Upper lobe of left lung (tissue), 4 donors: ENCODE measurements at regions not wholly inside any gene's neighbourhood (a gene's known extent, or its start where the extent isn't known, plus 50 kb on each side); places are given as distances from the start of the nearest gene placed in this dataset.

Experiments used
- CTCF ChIP-seq, 6 experiments: fragments of 450-650 bp in 4 of 6; fragments of 200-600 bp in 2 of 6; sonication (generic) in 2 of 6; IDR thresholded peaks; one replicate each; pipeline ENCODE4 v1.5.1; 2016 to 2019; ENCODE audit warnings: antibody characterized with exemption in 6 of 6
- EP300 ChIP-seq, 4 donors: sonication (generic); formaldehyde crosslinking; IDR thresholded peaks; one replicate each; pipeline ENCODE4 v1.5.1; 2017; ENCODE audit warnings: antibody characterized with exemption in 4 of 4, control low read depth in 2 of 4
- POLR2A ChIP-seq, 4 donors: fragments of 450-650 bp; IDR thresholded peaks; one replicate each; pipeline ENCODE4 v1.5.1; 2016 to 2017; ENCODE audit warnings: antibody characterized with exemption in 4 of 4, mild to moderate bottlenecking in 2 of 4

- TF ChIP-seq CTCF (IDR thresholded peaks at IDR 0.05) (no peak), POLR2A (IDR thresholded peaks at IDR 0.05) (no peak), EP300 (IDR thresholded peaks at IDR 0.05) (no peak)
Measured at GRCh38 chr1:55943721-55944435, 635.5 kb downstream of the PLPP3 start.
